ENCODE measurements at regions not wholly inside any gene's neighbourhood (a gene's known extent, or its start where the extent isn't known, plus 50 kb on each side); places are given as distances from the start of the nearest gene placed in this dataset.

DNA sequence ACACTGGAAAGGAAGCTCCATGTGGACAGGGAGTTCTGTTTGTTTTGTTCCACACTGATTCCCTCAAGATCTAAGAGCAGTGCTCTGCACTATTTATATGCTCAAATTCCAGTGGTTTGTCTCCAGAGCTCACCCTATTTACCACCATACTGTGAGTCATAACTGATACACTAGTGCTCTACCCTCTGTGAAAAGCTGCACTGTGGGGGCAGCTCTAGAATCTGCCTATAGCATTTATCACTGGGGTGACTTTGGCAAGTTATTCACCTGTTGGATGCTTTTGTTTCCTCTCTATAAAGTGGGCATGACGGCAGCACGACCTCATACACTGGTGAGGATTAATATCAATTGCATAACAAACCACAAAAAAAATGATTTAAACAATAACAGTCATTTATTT is 307.8 kb downstream of the NR2F1-AS1 start:
- no peak for DNase-seq

DNA sequence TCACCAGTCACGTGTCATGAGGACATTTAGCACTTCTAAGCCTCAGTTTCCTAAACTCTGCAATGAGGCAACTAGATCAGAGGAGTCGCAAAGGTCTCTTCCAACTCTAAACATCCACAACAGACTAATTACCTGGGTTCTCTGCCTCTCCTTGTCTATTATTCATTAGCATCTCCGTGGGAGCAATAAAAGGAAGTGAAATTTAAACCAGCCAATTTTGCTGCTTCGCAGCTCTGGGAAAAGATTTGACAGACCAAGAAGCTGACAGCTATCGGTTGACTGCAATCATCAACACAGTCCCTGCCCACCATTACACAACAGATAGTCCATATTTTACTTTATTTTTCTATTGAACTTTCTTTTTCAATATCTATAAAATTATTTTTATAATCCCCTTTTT is 308.9 kb downstream of the NR2F1-AS1 start:
- DNase-seq = no peak

DNA sequence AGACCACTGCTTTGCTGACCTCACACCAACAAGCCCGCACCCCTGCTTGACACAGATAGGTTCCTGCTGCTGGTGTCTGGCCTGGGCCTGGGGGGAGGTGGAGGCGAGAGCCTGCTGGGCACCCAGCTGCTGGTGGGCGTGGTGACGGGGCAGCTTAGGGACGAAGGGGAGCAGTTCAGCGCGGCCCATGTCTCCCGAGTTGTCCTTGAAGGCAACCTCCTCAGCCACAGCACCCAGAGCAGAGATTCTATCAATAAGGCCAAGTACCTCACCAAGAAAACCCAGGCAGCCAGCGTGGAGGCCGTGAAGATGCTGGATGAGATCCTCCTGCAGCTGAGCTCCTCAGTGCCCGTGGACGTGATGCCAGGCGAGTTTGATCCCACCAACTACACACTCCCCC is 313.3 kb downstream of the NR2F1-AS1 start:
- DNase-seq = no peak

GRCh38 chr5:93267276-93267675 is 313.7 kb downstream of the NR2F1-AS1 start:
- no peak for DNase-seq

DNA sequence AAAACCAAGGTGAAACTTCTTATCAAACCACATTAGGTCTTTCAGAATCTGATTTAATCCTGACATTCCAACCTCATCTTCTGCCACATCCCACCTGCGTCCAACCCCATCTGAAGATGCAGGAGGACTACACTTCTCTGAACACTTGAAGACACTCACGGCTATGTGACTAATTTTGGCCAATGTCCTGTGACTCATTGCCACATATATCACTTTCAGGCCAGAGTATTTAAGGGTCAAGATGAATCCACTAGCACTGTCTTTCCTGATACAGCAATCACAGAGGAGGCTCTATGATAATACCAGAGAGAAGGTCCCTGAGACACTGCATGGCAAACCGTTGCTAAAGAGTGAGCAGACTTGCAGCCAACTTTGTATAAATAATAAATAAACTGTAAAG is 323.4 kb downstream of the NR2F1-AS1 start:
- no peak for DNase-seq

GRCh38 chr5:93255796-93256195 is 325.2 kb downstream of the NR2F1-AS1 start:
- no peak for DNase-seq

DNA sequence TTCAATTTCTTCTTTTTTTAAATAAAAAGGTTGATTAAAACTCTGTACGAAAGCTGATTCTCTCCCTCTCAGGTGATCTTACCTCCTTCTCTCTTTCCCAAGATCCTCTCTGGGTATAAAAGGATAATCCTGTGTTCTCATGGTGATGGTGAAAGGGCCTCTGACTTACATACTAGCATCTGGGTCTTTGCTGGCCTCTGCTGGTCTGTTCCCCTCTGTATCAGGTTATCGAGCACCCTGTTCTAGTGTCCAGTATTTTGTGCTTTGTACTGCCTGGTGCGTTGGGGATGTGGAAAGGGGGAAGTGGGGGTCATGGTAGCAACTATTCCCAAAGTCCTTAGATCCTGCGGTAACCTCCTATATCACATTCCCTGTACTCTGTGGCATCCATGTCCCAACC is 328.9 kb downstream of the NR2F1-AS1 start:
- no peak for DNase-seq

GRCh38 chr5:93251347-93251746 is 329.7 kb downstream of the NR2F1-AS1 start:
- no peak for DNase-seq

DNA sequence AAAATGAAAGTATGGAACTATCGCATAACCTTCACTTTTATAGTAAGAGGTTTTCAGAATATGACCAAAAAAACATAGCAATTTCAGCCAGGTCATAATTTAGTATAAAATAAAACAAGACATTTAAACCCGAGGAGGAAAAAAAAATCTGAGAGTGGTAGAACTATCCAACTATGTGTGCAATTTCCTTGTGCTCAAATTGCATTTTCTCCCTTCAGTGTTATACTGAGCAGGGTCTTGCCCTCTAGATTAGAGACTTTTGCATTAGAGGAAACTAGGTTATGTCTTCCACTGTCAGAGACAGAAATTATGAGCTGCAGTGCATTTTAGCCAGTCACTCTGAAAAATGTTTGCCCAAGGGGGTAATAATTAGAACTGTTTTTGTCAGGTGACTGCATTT is 330.6 kb downstream of the NR2F1-AS1 start:
- no peak for DNase-seq

DNA sequence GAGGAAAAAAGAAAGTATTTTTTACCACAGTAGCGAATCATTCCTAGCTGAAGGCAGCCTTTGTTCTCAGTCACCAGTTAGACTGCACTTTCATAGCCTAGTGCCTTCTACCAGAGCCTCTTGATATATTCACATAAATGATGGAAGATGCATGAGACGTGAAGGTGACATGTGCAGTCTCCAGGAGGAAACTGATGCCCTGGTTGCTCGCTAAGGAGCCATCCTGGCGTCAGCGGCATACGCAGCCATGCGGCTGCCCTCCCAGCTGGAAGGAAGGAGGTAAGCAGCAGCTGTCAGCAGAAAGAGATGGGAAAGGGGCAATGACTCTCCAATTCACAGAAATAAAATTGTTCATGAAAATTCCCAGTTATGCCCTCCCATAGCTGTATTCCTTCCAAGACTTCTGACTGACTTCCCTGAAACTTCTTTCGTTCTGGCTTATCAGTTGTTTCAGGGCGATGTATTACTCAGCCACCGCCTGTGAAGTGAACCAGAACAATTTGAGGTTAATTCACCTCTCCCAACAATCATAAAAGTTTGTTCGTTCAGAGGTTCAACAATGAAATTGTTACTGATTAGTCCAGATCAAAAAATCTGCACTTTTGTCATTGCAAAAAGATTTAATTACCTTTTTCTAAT is 331.2 kb downstream of the NR2F1-AS1 start:
- DNase-seq = no peak

DNA sequence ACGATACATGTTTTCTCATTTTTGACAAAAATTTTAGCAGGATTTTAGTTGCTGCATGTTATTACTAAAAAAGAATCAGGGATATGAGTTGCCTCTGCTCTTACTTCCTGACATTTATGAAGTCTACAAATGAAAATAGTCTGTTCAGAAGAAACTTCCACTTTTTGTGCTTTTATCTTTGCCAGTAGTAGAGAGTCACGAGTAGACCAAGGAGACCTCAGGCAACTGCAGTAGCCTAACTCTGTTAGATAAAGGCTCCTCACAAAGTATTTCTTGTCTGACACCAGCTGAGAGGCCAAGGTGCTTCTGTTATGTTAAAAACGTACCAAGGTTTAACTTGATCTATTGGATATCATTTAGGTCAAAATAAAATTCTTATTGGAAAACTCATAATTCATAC is 333.9 kb downstream of the NR2F1-AS1 start:
- no peak for DNase-seq

- no peak for DNase-seq
Observed at GRCh38 chr5:93246090-93246855, 334.7 kb downstream of the NR2F1-AS1 start.

DNA sequence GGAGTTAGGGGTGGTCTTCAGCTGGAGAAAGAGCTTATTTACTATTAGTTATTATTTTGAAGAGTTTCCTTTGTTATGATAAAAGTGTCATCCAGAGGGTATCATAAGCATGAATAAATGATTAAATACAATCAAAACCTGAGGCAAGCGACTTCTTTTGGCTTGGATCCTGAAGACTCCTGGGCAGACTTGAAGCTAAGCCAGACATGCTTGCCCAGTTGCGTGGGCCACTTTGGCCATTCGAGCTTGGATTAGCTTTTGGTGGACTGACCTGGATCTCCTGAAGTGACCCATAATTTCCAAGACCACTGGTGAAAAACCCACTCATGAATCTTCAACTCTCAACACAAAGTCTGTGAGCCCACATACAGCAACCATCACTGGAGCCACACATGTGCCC is 335.8 kb downstream of the NR2F1-AS1 start:
- DNase-seq = no peak

- DNase-seq = no peak
Observed at GRCh38 chr5:93243481-93243880, 337.5 kb downstream of the NR2F1-AS1 start.

- DNase-seq = no peak
Observed at GRCh38 chr5:93240228-93240834, 340.7 kb downstream of the NR2F1-AS1 start.

DNA sequence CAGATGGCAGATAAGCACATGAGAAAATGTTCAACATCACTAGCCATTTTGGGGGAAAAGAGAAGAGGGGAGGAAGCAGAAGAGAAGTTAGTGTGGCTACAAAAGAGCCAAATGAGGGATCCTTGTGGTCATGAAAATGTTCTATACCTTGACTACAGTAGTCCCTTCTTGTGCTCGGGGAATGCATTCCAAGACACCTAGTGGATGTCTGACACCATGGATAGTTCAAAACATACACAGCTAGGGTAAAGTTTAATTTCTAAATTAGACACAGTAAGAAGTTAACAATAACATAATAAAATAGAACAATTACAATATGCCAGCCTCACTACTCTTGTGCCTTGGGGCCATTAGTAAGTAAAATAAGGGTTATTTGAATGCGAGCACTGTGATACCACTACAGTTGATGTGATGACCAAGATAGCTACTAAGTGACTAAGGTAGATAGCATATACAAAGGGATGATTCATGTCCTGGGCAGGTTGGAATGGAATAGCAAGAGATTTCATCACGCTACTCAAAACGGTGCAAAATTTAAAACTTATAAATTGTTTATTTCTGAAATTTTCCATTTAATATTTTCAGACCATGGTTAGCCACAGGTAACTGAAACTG is 344.1 kb downstream of the NR2F1-AS1 start:
- DNase-seq = no peak

GRCh38 chr5:93235761-93236160 is 345.3 kb downstream of the NR2F1-AS1 start:
- DNase-seq = no peak

DNA sequence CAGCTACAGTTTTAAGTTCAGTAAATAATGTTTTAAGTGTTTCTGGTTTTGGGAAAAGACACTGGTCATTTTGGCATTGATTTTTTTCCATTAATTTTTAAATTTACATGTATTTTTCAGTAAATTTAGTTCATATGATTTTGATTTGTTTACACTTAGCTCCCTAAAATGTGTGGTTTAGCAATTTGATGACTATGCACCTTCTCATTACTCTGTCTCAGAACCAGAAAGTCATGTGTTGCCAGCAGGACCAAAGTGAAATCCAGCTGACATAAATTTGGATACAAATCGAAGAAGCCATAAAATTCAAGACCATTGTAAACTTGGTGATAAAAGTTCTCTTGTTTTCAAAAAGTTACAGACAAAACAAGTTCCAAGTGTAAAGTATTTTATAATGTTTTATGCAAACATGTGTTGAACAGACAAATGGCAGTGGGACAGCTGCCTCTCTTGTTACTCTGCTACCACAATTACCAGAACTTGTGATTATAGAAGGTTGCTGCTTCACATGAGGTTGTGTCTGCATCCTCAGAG is 354.8 kb downstream of the NR2F1-AS1 start:
- no peak for DNase-seq

DNA sequence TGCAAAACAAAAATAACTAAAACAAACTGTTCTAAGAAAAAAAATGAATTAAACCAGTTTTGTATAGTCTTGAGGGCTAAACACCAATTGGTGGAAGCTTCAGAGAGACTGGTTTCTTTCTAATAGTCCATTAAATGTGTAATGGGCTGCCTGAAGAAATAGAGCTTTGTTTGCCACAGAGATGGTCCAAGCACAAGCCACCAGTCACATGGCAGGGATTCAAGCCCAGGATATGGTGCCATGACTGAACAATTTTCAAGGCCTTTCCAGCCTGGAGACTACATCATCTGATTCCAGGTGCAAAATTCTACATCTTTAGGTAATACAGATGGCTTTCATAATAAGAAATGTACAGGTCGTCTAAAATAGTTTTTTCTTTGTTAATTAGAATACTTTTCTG is 355.3 kb downstream of the NR2F1-AS1 start:
- DNase-seq = no peak

- DNase-seq = no peak
Observed at GRCh38 chr5:93224624-93225023, 356.4 kb downstream of the NR2F1-AS1 start.

- DNase-seq = no peak
Observed at GRCh38 chr5:93221773-93222172, 359.2 kb downstream of the NR2F1-AS1 start.

DNA sequence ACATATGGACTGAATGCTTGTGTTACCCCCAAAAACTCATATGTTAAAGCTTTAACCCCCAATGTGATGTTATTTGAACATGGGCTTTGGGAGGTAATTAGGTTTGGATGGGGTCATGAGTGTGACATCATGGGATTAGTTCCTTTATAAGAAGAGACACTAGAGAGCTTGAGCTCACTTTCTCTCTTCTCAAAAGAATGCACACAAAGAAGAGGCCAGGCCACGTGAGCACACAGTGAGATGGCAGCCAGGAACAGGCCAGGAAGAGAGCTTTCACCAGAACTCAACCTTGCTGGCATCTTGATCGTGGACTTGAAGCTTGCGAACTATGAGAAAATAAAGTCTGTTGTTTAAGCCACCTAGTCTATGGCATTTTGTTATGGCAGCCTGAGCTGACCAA is 360.6 kb downstream of the NR2F1-AS1 start:
- no peak for DNase-seq

GRCh38 chr5:93219641-93220145 is 361.3 kb downstream of the NR2F1-AS1 start:
- no peak for DNase-seq

Measured in stimulated activated naive CD4-positive, alpha-beta T cell (primary cell).